ENCODE measurements at regions not wholly inside any gene's neighbourhood (a gene's known extent, or its start where the extent isn't known, plus 50 kb on each side); places are given as distances from the start of the nearest gene placed in this dataset.
A peak's percentile ranks its signal among the peaks of the same experiment; 100 is the strongest.

GRCh38 chr3:8204853-8205650 lies 296.6 kb upstream of the LMCD1 start:
- no peak for DNase-seq

DNA sequence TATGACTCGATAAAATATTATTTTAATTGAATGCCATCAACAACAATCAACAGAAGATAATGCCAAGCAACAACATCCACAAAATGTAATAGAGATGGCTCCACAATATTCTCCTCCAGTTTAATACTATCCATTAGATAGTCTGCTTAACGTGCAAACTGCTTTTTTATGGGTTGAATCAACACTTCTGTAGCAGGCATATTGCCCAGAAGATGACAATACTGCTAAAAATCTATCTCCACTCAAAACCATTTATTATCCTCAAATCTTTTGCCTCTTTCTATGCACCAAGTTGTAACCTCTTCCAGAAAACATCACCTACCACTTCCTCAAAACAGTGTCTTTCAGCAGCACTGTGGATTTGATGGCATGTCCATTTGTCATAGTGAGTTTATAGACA lies 295.7 kb upstream of the LMCD1 start:
- DNase-seq, result no peak

GRCh38 chr3:8206971-8207617 lies 294.5 kb upstream of the LMCD1 start:
- DNase-seq, result no peak

GRCh38 chr3:8210882-8211341 lies 290.7 kb upstream of the LMCD1 start:
- no peak for DNase-seq

GRCh38 chr3:8212794-8213193 lies 288.8 kb upstream of the LMCD1 start:
- no peak for DNase-seq

DNA sequence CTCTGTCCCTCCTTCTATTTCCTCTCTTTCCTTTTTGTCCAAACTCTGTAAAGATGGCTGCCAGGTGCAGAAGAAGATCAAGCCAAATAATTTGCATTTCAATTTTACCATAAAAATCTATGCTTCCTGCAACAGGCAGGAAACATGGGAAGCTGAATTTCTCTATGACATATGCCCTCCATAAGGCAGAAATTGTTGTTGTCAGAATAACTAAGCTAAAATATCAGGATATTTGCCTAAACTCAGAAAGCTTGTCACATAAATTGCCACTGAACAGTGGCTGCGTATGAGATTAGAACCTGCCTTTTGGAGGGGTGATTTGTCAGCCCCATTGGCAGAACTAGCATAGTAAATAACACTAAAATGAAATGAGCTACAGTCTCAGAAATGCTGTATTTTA lies 288.3 kb upstream of the LMCD1 start:
- no peak for DNase-seq

DNA sequence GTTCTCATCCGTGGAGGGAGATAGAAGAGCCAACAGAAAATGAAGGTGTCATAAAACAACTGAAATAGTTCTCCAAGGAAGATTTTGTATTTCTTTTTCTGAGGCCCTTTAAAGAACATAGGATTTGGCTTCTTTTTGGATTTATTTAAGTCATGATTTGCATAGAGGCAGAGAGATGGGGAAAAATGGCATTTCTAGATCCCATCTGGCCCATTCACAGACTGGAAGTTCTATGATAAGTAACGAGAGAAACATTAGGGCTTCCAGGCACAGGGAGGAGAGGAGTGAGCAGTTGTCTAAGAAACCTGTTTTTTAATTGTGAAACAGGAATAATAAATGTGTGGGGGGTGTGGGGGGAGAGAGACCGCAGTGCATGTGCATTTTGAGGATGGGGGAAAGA lies 285.8 kb upstream of the LMCD1 start:
- no peak for DNase-seq

GRCh38 chr3:8218353-8218940 lies 283.2 kb upstream of the LMCD1 start:
- DNase-seq, result no peak

DNA sequence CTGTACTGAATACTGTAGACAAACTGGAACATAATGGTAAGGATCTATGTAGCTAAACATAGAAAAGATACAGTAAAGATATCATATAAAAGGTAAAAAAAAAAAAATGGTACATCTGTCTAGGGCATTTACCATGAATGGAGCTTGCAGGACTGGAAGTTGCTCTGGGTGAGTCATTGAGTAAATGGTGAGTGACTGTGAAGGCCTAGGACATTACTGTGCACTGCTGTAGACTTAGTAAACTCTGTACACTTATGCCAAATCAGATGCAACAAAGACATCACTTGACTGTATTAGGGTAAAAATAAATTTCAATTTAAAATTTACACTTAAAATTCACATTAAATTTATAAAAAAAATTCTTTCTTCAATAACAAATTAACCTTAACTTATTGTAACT lies 281.3 kb upstream of the LMCD1 start:
- DNase-seq, result no peak

GRCh38 chr3:8223766-8224165 lies 277.9 kb upstream of the LMCD1 start:
- no peak for DNase-seq

DNA sequence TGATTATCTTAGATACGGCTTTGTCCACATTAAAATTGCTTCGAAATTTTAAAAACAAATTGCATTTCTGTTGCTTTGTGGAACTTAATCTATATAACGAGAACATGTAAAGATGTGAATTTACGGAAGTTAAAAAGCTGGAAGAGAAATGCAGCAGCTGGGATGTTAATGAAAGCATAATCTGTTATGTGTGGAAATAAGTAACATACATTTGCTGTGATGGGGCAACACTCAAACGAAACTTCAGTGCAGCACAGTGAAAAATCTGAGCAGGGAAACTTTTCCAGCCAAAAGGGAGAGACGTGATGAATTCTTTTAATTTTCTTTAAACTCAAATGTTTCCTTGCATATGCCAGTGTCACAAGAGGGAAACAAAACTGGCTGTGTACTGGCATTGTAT lies 276.7 kb upstream of the LMCD1 start:
- DNase-seq, result no peak

- DNase-seq, result no peak
Observed at GRCh38 chr3:8233938-8234337, 267.7 kb upstream of the LMCD1 start.

GRCh38 chr3:8236264-8236663 lies 265.4 kb upstream of the LMCD1 start:
- no peak for DNase-seq

- no peak for DNase-seq
Observed at GRCh38 chr3:8237893-8238292, 263.7 kb upstream of the LMCD1 start.

DNA sequence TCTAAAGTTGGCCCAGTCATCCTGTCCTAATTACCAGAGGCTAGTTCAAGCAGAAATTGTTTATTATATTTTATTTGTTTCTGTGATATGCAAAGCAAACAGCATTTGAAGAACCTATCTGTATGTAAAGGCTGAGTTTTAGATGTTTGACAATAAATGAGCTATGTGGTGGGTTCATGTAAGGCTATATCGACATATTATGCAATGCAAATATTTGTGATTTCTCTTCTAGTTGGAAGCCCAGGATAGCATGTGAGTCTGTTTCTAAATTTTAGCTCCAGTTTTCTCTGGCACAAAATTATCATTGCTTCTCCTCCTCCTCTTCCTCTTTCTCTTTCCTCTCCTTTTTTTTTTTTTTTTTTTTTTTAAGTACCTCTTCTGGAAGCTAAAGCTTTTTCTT lies 263.2 kb upstream of the LMCD1 start:
- no peak for DNase-seq

DNA sequence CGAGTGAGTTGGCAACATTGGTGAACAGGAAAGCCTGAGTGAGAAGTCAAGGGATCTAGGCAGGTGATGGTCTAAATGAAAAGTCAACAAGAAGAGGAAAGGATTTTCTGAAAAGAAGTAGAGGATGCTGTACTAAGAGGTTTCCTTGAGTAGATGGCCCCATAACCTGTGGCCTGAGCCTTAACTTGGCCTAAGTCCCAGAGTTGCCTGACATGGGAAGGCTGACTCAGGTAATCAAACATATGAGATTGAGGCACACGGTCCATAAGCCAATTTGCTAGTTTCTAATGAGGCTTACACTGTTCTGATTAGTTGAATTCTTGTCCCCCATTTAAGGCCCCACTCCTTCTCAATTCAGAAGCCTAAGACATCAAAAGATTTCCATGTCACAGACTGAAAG lies 262.5 kb upstream of the LMCD1 start:
- no peak for DNase-seq

GRCh38 chr3:8239718-8240695 lies 261.6 kb upstream of the LMCD1 start:
- DNase-seq, result peak; percentile 10

GRCh38 chr3:8246070-8246469 lies 255.6 kb upstream of the LMCD1 start:
- DNase-seq, result no peak

GRCh38 chr3:8253201-8253600 lies 248.4 kb upstream of the LMCD1 start:
- DNase-seq, result no peak

- no peak for DNase-seq
Observed at GRCh38 chr3:8254489-8254888, 247.1 kb upstream of the LMCD1 start.

GRCh38 chr3:8255725-8256124 lies 245.9 kb upstream of the LMCD1 start:
- DNase-seq, result no peak

DNA sequence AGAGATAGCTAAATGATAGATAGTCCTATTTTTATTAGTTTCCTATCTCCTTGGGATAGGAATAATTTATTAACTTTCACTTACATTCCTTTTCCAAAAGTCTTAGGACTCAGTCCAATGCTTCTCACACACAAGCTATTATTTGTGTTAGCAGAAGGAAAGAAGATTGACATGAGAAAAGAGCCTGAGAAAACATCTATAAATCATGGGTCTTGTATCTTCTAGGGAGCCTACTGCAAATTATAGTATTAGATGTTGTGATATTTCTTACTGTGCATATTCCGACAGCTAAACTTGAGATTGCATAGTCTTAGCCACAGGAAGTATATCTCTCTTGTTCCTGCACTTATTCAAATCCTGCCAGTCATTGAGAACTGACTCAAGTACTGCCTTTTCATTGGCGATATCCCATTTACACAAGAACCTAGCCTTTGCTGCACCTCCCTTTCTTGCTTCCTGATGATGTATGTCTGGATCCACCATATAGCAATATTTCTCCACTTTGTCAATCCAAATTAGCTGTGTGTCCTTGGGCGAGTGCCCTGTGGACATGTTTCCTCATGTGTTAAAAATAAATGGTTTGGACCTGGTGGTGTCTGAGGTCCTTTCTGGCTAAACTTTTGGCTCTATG lies 245.1 kb upstream of the LMCD1 start:
- no peak for DNase-seq

GRCh38 chr3:8261018-8261417 lies 240.6 kb upstream of the LMCD1 start:
- DNase-seq, result no peak

Measured in activated CD4-positive, alpha-beta T cell treated with anti-CD3 and anti-CD28 coated beads, Interleukin-2, amount 50 U/mL, for 1 hour (primary cell).